ENCODE measurements at regions not wholly inside any gene's neighbourhood (a gene's known extent, or its start where the extent isn't known, plus 50 kb on each side); places are given as distances from the start of the nearest gene placed in this dataset.

- DNase-seq (ENCODE audit: low spot score): no peak
- in situ Hi-C loops (cut with HindIII; ENCODE audit: low sequenced_read_pairs): no loop called here
These were observed 211.1 kb upstream of the THBS1 start for GRCh38 chr15:39369768-39370167.

DNA sequence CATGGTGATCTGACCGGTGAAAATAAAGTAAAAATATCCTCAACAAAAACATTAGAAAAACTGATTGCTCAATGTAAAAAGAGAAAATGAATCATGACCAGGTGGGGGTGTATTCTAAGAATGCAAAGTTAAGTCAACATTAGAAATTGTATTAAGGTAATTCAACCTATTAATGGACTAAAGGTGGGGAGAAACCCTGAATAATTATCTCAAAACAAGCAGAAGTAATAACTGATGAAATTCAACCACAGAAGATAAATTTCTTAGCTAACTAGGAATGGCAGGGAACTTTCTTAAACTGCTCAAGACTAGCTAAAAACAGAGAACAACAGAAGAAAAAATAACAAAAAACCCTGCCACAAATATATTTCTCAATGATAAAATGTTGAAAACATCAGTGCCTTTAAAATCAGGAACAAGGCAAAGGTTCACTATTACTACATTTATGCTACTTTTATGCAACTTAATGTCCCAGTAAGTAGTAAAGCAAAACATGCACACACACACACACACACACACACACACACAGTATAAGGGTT is 204.4 kb upstream of the THBS1 start:
- in situ Hi-C loops (cut with HindIII; ENCODE audit: low sequenced_read_pairs): no loop called here
- no peak for DNase-seq (ENCODE audit: low spot score)

- in situ Hi-C loops (cut with HindIII; ENCODE audit: low sequenced_read_pairs): no loop called here
- no peak for DNase-seq (ENCODE audit: low spot score)
These were observed 199.4 kb upstream of the THBS1 start for GRCh38 chr15:39381517-39381916.

DNA sequence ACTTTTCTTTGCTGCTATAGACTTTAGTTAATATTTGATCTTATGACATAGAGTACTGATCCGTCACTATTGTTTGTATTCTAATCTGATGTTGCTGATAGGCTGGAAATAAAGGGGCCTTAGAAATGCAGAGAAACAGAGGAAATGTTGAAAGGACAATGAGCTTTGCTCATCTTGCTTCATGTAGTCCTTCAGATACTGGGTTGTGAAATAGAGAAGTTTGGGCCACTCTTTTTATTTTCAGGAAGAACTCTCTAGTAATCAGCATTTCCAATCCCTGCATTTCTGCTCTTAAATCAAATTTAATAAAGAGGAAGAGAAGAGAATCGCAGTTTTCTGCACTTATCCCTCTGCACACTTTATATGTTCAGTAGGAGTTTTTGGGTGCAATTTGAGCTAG is 192.8 kb upstream of the THBS1 start:
- in situ Hi-C loops (cut with HindIII; ENCODE audit: low sequenced_read_pairs): no loop called here
- no peak for DNase-seq (ENCODE audit: low spot score)

DNA sequence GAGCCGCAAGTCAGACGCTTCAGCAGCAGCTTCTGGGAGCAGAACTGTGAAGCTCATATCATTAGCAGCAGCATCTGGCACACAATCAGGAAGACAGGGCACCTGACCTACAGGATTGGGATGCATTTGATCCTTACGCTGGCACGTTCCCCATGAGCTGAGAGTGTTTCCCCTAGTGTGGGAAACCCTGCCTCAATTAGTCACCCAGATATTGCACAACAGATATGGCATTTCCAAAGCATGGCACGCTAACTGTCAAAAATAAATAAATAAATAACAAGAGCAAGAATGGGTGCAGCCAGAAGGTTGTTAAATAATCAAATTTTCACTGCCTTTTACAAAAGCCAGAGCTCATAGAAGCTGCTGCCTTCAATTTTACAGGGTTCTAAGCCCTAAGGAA is 189.6 kb upstream of the THBS1 start:
- DNase-seq (ENCODE audit: low spot score): no peak
- in situ Hi-C loops (cut with HindIII; ENCODE audit: low sequenced_read_pairs): no loop called here

GRCh38 chr15:39392469-39393047 is 188.3 kb upstream of the THBS1 start:
- in situ Hi-C loops (cut with HindIII; ENCODE audit: low sequenced_read_pairs): no loop called here
- DNase-seq (ENCODE audit: low spot score): no peak

DNA sequence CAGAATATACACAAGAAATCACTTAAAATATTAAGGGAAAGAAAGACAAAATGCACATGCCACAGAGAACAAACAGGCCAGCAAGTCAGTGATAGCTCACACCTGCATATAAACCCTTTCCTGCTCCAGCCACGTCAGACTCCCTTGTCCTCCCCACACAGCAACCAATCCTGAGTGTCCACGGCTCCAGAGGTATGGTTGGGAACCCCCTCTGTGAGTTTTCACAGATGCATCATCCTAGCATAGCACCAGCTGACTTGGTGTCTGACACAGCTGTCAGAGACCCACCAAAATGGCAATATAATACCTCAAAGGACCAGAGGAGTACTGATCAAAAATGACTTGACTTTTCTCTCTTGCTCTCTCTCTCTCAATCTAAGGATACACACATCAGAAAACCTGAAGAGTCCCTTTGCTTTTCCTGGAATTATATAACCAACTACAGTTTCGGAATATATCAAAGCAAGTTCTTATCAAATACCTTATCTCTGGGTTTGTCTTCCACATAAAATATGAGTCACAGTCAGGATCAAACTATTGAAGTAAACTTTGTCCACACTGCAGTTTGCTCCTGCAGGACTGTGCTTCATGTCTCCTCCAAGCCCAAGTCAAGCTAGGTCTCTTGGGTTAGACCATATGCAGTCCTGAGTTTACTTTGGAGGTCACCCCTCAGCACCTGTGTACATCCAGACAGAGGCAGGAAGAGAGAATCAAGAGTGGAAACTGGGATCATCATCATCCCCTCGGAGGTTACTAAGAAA is 187.1 kb upstream of the THBS1 start:
- in situ Hi-C loops (cut with HindIII; ENCODE audit: low sequenced_read_pairs): no loop called here
- no peak for DNase-seq (ENCODE audit: low spot score)

- in situ Hi-C loops (cut with HindIII; ENCODE audit: low sequenced_read_pairs): no loop called here
- DNase-seq (ENCODE audit: low spot score): no peak
These were observed 186.4 kb upstream of the THBS1 start for GRCh38 chr15:39394496-39394895.

DNA sequence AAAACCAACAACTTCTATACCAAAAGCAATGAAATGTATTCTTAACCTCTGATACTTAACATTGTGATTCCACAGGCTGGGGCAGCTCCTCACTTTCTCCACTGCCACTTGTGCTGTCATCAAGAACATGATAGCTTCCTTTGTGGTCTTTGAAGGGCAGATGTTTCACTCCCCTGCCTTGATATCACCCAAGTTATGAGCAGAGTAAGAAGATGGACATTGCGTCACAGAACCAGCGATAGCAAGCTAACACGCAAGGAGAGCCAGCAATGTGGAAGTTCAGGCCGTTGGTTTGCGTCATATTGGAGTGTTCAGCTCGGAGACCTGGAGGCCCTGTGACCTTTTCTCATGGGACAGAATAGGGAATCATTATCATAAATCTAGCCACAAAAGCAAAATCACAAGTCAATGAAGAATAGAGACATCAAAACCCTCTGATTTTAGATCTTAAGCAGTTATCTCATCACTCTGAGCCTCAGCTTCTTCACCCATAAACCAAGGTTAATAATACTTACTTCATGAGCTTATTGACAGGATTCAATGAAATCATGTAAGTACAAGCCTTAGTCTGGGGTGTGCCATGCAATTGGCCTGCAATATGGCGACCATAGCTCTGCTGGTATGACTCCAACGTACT is 183.8 kb upstream of the THBS1 start:
- in situ Hi-C loops (cut with HindIII; ENCODE audit: low sequenced_read_pairs): no loop called here
- DNase-seq (ENCODE audit: low spot score): no peak

DNA sequence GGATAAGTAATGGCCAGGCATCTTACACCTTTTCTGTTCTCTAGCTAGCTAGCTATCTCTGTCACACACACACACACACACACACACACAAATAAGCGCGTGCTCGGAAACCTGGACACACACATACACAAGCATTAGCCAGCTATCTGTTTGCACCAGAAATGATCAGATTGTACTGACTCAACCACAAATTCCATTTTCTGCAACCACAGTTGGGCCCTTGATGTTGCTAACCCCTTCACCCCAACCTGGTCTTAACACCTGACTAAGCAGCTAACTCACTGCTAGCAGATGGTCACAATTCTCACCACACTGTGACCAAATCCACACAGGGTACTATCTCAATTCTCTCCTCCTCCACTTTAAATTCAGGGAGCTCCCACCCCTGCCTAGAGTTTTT is 183.0 kb upstream of the THBS1 start:
- in situ Hi-C loops (cut with HindIII; ENCODE audit: low sequenced_read_pairs): no loop called here
- DNase-seq (ENCODE audit: low spot score): no peak

DNA sequence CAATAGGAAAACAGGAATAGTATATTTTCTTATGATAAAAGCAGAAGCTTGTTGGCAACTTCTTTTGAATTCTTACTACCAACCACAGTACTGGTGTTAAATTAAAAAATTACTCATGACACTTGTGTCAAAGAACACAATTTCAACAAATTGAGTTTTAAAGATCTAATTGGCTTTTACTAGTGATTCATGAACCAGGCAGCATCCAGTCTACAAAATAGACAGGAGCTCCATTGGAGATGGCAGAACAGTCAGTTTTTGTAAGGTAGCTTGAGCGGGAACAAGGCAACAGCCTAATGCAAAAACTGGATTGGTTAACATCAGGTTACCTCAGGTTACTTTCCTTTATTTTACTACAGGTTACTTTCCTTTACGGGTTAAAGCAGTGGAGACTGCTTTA is 181.3 kb upstream of the THBS1 start:
- DNase-seq (ENCODE audit: low spot score): no peak
- in situ Hi-C loops (cut with HindIII; ENCODE audit: low sequenced_read_pairs): no loop called here

DNA sequence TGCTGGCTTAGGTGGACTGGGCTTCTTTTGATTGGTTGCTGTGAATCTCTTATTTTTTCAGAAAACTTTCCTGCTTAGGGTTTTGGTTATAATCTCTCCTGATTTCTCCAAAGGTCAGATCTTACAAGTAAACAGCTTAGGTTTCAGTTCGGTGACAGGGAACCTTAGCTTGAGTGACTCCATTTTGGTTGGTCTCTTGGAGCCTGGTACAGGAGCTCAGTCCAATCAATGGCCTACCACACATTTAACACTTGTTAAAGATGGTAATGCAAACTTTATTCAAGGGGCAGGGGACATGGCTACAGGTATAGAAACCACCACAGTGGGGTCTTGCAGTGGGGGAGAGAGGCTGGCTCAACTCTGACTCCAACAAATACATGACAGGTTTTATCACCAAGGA is 180.9 kb upstream of the THBS1 start:
- in situ Hi-C loops (cut with HindIII; ENCODE audit: low sequenced_read_pairs): no loop called here
- no peak for DNase-seq (ENCODE audit: low spot score)

- in situ Hi-C loops (cut with HindIII; ENCODE audit: low sequenced_read_pairs): no loop called here
- no peak for DNase-seq (ENCODE audit: low spot score)
These were observed 179.9 kb upstream of the THBS1 start for GRCh38 chr15:39400821-39401550.

DNA sequence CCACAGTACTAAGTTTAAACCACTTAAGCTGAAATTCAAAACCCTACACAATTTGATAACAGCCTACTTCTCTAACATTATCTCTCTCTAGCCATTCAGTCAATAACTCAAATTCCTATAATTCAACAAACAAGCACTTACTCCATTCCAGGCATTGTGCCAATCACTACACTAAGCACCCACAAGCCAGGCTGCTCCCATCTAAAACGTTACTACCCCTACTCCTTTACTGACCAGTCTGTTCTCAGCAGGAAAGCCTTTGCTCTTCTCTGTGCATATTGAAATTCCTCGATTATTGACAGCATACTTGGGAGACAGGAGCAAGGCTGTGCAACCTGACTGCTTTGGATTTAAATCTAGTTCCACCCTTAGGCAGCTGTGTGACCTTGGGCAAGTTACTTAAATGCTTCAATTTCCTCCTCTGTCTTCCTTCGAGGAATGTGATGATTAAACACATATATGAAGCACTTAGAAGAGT is 177.2 kb upstream of the THBS1 start:
- in situ Hi-C loops (cut with HindIII; ENCODE audit: low sequenced_read_pairs): no loop called here
- no peak for DNase-seq (ENCODE audit: low spot score)

GRCh38 chr15:39404767-39405181 is 176.1 kb upstream of the THBS1 start:
- no peak for DNase-seq (ENCODE audit: low spot score)

GRCh38 chr15:39406485-39406884 is 174.4 kb upstream of the THBS1 start:
- in situ Hi-C loops (cut with HindIII; ENCODE audit: low sequenced_read_pairs): no loop called here

More at GRCh38 chr15:39404767-39405181, 176.1 kb upstream of the THBS1 start:
- in situ Hi-C loops (cut with HindIII; ENCODE audit: low sequenced_read_pairs): no loop called here

DNA sequence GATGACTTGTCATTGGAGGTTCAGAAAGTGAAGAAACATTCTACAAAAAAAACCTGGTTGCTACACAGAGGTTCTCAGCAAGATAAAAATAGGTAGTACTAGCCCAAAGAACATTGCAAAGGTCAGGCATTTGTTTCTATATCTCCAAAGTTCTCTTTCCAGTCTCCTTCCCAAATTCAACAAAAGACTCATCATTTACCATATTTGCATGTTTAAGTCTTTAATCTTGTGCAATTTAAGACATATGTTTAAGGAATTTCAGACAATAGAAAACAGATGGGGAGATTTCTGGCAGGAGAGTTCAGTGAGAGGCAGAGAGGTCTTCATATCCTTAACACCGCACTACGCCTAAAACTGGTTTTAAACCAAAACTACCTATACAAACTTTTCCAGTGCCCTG is 173.8 kb upstream of the THBS1 start:
- in situ Hi-C loops (cut with HindIII; ENCODE audit: low sequenced_read_pairs): no loop called here
- no peak for DNase-seq (ENCODE audit: low spot score)

More at GRCh38 chr15:39406485-39406884, 174.4 kb upstream of the THBS1 start:
- DNase-seq (ENCODE audit: low spot score): no peak

- DNase-seq (ENCODE audit: low spot score): no peak
- in situ Hi-C loops (cut with HindIII; ENCODE audit: low sequenced_read_pairs): no loop called here
These were observed 170.9 kb upstream of the THBS1 start for GRCh38 chr15:39409876-39410530.

All from G401 (cell line).